ENCODE measurements at regions not wholly inside any gene's neighbourhood (a gene's known extent, or its start where the extent isn't known, plus 50 kb on each side); places are given as distances from the start of the nearest gene placed in this dataset.
A peak's percentile ranks its signal among the peaks of the same experiment; 100 is the strongest.

DNA sequence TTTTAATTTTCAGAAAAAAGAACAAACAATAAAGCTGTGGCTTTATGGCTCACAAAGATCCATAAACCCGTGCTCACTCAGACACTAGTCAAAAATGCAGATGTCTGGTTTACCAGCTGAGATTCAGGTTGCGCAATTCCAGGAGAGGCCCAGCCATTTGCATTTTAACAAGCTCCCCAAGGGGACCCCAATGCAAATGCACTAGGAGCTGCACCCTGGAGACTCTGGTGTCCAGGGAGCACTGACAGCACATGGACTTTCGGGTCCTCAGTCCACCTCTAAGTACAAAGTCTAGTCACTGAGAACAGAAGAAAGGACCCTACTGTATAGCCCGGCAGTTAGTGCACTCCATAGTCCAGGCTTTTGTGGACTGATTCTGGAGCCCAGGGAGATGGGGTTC lies 326.3 kb downstream of the MAF start:
- ChIA-PET CTCF (ENCODE audit: low intra/inter-chr PET ratio) (no interaction called here), POLR2A (no interaction called here)
- 1% methylated on average over 4 of the region's 4 CpGs for WGBS (ENCODE audit: insufficient coverage, low coverage, missing lambda C conversion rate)
- BruUV-seq (replicated peaks), result no TSS peak
- Histone ChIP-seq H3K9ac (ENCODE audit: insufficient read depth in 1 of 2, low read depth in 2 of 2, low read length in 2 of 2) (no peak overlapping the region), H3K4me3 (no peak overlapping the region), H3K9me1 (ENCODE audit: control insufficient read depth, insufficient read depth, low read length) (no peaks in the 10 kb centered on the region), H3K27ac (ENCODE audit: extremely low read depth, low read depth, low read length) (no peak overlapping the region), H3K79me2 (ENCODE audit: control insufficient read depth, insufficient read depth, low read length) (no peaks in the 10 kb centered on the region), H3K9me3 (replicated peaks; ENCODE audit: control insufficient read depth, insufficient read depth, low read depth, low read length) (no peaks in the 10 kb centered on the region), H4K20me1 (replicated peaks; ENCODE audit: control insufficient read depth, insufficient read depth, low read length) (no peaks in the 10 kb centered on the region), H2AFZ (ENCODE audit: low read depth, low read length) (no peak overlapping the region), H3K4me1 (replicated peaks in 1 of 2; ENCODE audit: control insufficient read depth in 2 of 2, insufficient read depth in 2 of 2, low read length in 2 of 2) (no peaks in the 10 kb centered on the region), H3K4me2 (ENCODE audit: insufficient read depth, low read length) (no peak overlapping the region), H3K27me3 (ENCODE audit: control insufficient read depth in 2 of 2, insufficient read depth in 2 of 2, low read length in 2 of 2) (peaks cover 12 to 32% of the 10 kb centered on the region in 2 experiments; a peak in 4 of 5 replicates), H3K36me3 (ENCODE audit: control insufficient read depth, insufficient read depth, low read length) (no peaks in the 10 kb centered on the region)
- FAIRE-seq (no peak), DNase-seq (ENCODE audit: extremely low read depth in 1 of 4, low spot score in 3 of 4) (no peak), ATAC-seq (no peak)
- intact Hi-C loops (cut with micrococcal nuclease), result no loop called here
- TF ChIP-seq CEBPB (tag; IDR thresholded peaks at IDR 0.05) (peak; percentile 76), CEBPG (CRISPR knock-in tag; IDR thresholded peaks at IDR 0.05) (0 out of 2 replicates have a peak, but pooled peaks have one; percentile 9), CEBPG (tag; conservative IDR thresholded peaks at IDR 0.05 in 1 of 2, IDR thresholded peaks at IDR 0.05 in 1 of 2) (peak in 1 of 2 experiments; percentile 75; a peak in 2 of 4 replicates)
- TF ChIP-seq, protein P1, sequence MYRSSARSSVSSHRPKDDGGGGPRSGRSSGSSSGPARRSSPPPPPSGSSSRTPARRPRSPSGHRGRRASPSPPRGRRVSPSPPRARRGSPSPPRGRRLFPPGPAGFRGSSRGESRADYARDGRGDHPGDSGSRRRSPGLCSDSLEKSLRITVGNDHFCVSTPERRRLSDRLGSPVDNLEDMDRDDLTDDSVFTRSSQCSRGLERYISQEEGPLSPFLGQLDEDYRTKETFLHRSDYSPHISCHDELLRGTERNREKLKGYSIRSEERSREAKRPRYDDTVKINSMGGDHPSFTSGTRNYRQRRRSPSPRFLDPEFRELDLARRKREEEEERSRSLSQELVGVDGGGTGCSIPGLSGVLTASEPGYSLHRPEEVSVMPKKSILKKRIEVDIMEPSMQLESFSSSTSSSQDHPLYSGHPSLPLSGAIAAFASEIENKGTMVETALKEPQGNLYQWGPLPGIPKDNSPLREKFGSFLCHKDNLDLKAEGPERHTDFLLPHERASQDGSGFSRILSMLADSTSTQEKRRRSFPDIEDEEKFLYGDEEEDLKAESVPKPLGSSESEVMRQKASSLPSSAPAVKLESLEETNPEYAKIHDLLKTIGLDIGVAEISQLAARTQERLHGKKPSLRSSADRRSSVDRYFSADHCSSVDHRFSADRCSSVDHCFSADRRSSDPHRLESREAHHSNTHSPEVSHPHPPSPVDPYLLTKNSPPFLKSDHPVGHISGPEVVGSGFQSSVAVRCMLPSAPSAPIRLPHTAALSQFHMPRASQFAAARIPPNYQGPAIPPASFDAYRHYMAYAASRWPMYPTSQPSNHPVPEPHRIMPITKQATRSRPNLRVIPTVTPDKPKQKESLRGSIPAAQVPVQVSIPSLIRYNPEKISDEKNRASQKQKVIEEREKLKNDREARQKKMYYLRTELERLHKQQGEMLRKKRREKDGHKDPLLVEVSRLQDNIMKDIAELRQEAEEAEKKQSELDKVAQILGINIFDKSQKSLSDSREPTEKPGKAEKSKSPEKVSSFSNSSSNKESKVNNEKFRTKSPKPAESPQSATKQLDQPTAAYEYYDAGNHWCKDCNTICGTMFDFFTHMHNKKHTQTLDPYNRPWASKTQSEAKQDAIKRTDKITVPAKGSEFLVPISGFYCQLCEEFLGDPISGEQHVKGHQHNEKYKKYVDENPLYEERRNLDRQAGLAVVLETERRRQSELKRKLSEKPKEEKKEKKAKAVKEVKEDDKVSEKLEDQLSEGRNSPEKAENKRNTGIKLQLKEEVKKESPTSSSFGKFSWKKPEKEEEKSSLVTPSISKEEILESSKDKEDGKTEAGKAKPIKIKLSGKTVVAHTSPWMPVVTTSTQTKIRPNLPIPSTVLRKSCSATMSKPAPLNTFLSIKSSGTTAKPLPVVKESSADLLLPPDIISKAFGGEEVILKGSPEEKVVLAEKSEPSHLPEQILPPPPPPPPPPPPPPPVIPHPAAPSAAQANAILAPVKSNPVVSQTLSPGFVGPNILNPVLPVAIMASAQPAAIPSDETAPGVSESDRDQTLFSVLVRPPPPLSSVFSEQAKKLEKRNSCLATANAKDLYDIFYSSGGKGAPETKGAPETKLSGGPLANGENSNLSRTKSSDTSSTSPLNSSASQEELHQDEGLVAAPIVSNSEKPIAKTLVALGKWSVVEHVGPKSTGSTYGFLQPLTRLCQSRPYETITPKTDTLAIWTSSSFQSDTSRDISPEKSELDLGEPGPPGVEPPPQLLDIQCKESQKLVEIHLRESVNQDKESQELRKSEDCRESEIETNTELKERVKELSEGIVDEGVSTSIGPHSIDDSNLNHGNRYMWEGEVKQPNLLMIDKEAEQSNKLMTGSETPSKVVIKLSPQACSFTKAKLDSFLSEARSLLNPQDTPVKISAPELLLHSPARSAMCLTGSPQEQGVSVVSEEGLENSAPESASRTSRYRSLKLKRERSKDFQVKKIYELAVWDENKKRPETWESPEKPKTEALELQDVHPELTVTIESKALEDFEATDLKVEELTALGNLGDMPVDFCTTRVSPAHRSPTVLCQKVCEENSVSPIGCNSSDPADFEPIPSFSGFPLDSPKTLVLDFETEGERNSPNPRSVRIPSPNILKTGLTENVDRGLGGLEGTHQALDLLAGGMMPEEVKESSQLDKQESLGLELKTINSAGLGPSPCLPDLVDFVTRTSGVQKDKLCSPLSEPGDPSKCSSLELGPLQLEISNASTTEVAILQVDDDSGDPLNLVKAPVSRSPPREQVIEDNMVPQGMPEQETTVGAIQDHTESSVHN (IDR thresholded peaks at IDR 0.05; ENCODE audit: borderline replicate concordance in 1 of 2, low read depth in 1 of 2), result no peak
- in situ Hi-C loops (cut with MboI), result no loop called here
